ENCODE measurements at regions not wholly inside any gene's neighbourhood (a gene's known extent, or its start where the extent isn't known, plus 50 kb on each side); places are given as distances from the start of the nearest gene placed in this dataset.

- TF ChIP-seq REST (IDR thresholded peaks at IDR 0.05; ENCODE audit: borderline replicate concordance) (no peak), EP300 (conservative IDR thresholded peaks at IDR 0.05; ENCODE audit: poor library complexity, severe bottlenecking) (no peak), RAD21 (conservative IDR thresholded peaks at IDR 0.05) (no peak)
These were observed 110.0 kb upstream of the SERBP1 start (continued) for GRCh38 chr1:67540025-67540732.

GRCh38 chr1:67540733-67541125 lies 110.5 kb upstream of the SERBP1 start:
- Histone ChIP-seq H2AFZ (ENCODE audit: low read depth, low read length) (no peak overlapping the region), H3K27me3 (ENCODE audit: insufficient read depth, low read depth, low read length) (no peaks in the 10 kb centered on the region), H3K9ac (ENCODE audit: low read length) (no peak overlapping the region), H3K9me3 (ENCODE audit: low read length) (no peaks in the 10 kb centered on the region), H3K9me2 (ENCODE audit: insufficient read depth, low read length) (no peaks in the 10 kb centered on the region), H3F3A (ENCODE audit: insufficient read depth, low read length, poor library complexity, severe bottlenecking) (no peaks in the 10 kb centered on the region), H3K36me3 (ENCODE audit: insufficient read depth, low read length) (no peaks in the 10 kb centered on the region), H3K4me2 (ENCODE audit: low read length) (no peak overlapping the region), H4K20me1 (ENCODE audit: insufficient read depth) (no peaks in the 10 kb centered on the region), H3K27ac (ENCODE audit: low read length) (no peak overlapping the region), H3K79me2 (replicated peaks; ENCODE audit: insufficient read depth, low read length) (no peaks in the 10 kb centered on the region), H3K4me3 (ENCODE audit: low read length) (no peak overlapping the region)
- TF ChIP-seq RAD21 (conservative IDR thresholded peaks at IDR 0.05), result no peak
- no peak for TF ChIP-seq EP300 (conservative IDR thresholded peaks at IDR 0.05; ENCODE audit: poor library complexity, severe bottlenecking)
- TF ChIP-seq POLR2AphosphoS5 (IDR thresholded peaks at IDR 0.05), result no peak
- no peak for TF ChIP-seq EZH2 (IDR thresholded peaks at IDR 0.05; ENCODE audit: borderline replicate concordance, insufficient read depth, low read length, poor library complexity, severe bottlenecking)
- TF ChIP-seq MXI1 (conservative IDR thresholded peaks at IDR 0.05; ENCODE audit: poor library complexity, severe bottlenecking), result no peak
- no peak for TF ChIP-seq TAF1 (IDR thresholded peaks at IDR 0.05; ENCODE audit: low read depth)
- TF ChIP-seq REST (IDR thresholded peaks at IDR 0.05; ENCODE audit: borderline replicate concordance), result no peak
- no peak for TF ChIP-seq CTCF (IDR thresholded peaks at IDR 0.05; ENCODE audit: poor library complexity, severe bottlenecking)
- no peak for TF ChIP-seq SMC3 (conservative IDR thresholded peaks at IDR 0.05; ENCODE audit: poor library complexity)

Measured in neural cell (in vitro differentiated cells).